ENCODE measurements at regions not wholly inside any gene's neighbourhood (a gene's known extent, or its start where the extent isn't known, plus 50 kb on each side); places are given as distances from the start of the nearest gene placed in this dataset.

- Histone ChIP-seq H3K36me3 (replicated peaks in 1 of 2) (no peaks in the 10 kb centered on the region), H3K4me1 (replicated peaks in 1 of 2) (no peaks in the 10 kb centered on the region), H3K4me3 (no peak overlapping the region), H3K27me3 (no peaks in the 10 kb centered on the region), H3K9me3 (replicated peaks in 1 of 3) (no peaks in the 10 kb centered on the region), H3K27ac (no peak overlapping the region)
- 65 to 86% (median 79%) methylated on average over 5 of the region's 5 CpGs for WGBS, 4 donors
- intact Hi-C loops (cut with DNase I), result no loop called here
- TF ChIP-seq POLR2A (IDR thresholded peaks at IDR 0.05), result no peak
- TF ChIP-seq, protein P1, sequence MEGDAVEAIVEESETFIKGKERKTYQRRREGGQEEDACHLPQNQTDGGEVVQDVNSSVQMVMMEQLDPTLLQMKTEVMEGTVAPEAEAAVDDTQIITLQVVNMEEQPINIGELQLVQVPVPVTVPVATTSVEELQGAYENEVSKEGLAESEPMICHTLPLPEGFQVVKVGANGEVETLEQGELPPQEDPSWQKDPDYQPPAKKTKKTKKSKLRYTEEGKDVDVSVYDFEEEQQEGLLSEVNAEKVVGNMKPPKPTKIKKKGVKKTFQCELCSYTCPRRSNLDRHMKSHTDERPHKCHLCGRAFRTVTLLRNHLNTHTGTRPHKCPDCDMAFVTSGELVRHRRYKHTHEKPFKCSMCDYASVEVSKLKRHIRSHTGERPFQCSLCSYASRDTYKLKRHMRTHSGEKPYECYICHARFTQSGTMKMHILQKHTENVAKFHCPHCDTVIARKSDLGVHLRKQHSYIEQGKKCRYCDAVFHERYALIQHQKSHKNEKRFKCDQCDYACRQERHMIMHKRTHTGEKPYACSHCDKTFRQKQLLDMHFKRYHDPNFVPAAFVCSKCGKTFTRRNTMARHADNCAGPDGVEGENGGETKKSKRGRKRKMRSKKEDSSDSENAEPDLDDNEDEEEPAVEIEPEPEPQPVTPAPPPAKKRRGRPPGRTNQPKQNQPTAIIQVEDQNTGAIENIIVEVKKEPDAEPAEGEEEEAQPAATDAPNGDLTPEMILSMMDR (IDR thresholded peaks at IDR 0.05), result no peak
- no peak for DNase-seq
These were observed 149.3 kb upstream of the RBPJ start for GRCh38 chr4:26171501-26171900.

DNA sequence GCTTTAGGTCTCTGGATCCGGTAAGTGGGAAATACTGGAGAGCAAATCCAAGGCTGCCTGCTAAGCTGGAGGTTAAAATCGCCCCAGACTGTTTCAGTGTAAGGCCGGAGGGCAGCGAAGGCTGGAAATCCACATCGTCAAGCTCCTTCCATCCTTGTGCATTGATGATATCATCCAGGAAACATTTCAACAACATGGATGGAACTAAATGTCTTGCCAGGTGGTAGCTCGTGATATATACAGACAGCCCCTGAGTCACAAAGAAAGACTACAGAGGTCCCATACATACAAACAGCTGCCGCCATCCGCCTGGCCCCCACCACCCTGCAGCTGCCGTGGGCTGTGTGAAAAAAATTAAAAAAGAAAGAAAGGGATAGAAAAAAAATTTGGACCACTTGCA, 148.9 kb upstream of the RBPJ start:
- H3K27ac ChIP-seq, result no peak overlapping the region
- intact Hi-C loops (cut with DNase I), result no loop called here
- H3K4me1 ChIP-seq (replicated peaks in 1 of 2), result no peaks in the 10 kb centered on the region
- no peak overlapping the region for H3K4me3 ChIP-seq
- TF ChIP-seq POLR2A (IDR thresholded peaks at IDR 0.05), result no peak
- TF ChIP-seq, protein P1 (IDR thresholded peaks at IDR 0.05), result no peak
- H3K27me3 ChIP-seq, result no peaks in the 10 kb centered on the region
- no peak for DNase-seq
- 45 to 66% (median 54%) methylated on average over 9 of the region's 9 CpGs for WGBS, 4 donors
- no peaks in the 10 kb centered on the region for H3K9me3 ChIP-seq (replicated peaks in 1 of 3)
- no peaks in the 10 kb centered on the region for H3K36me3 ChIP-seq (replicated peaks in 1 of 2)

GRCh38 chr4:26173619-26174018, 147.2 kb upstream of the RBPJ start:
- H3K4me3 ChIP-seq, result no peak overlapping the region
- no peaks in the 10 kb centered on the region for H3K27me3 ChIP-seq
- TF ChIP-seq, protein P1 (IDR thresholded peaks at IDR 0.05), result no peak
- no peak for TF ChIP-seq POLR2A (IDR thresholded peaks at IDR 0.05)
- no peak for DNase-seq
- H3K36me3 ChIP-seq (replicated peaks in 1 of 2), result no peaks in the 10 kb centered on the region
- no peaks in the 10 kb centered on the region for H3K9me3 ChIP-seq (replicated peaks in 1 of 3)
- WGBS, 4 donors, result 33 to 39% (median 38%) methylated on average over 7 of the region's 7 CpGs
- intact Hi-C loops (cut with DNase I), result no loop called here
- H3K27ac ChIP-seq, result no peak overlapping the region
- H3K4me1 ChIP-seq (replicated peaks in 1 of 2), result no peaks in the 10 kb centered on the region

GRCh38 chr4:26174027-26174426, 146.8 kb upstream of the RBPJ start:
- no peaks in the 10 kb centered on the region for H3K27me3 ChIP-seq
- H3K27ac ChIP-seq, result no peak overlapping the region
- intact Hi-C loops (cut with DNase I), result no loop called here
- no peaks in the 10 kb centered on the region for H3K36me3 ChIP-seq (replicated peaks in 1 of 2)
- whole genome bisulfite sequencing, 4 donors, result 35 to 44% (median 39%) methylated on average over 9 of the region's 9 CpGs
- H3K9me3 ChIP-seq (replicated peaks in 1 of 3), result no peaks in the 10 kb centered on the region
- TF ChIP-seq, protein P1 (IDR thresholded peaks at IDR 0.05), result no peak
- TF ChIP-seq POLR2A (IDR thresholded peaks at IDR 0.05), result no peak
- no peaks in the 10 kb centered on the region for H3K4me1 ChIP-seq (replicated peaks in 1 of 2)
- H3K4me3 ChIP-seq, result no peak overlapping the region
- no peak for DNase-seq
